ENCODE measurements at regions not wholly inside any gene's neighbourhood (a gene's known extent, or its start where the extent isn't known, plus 50 kb on each side); places are given as distances from the start of the nearest gene placed in this dataset.

GRCh38 chr5:1652873-1653697, 129.3 kb upstream of the LPCAT1 start:
- TF ChIP-seq, protein P1, sequence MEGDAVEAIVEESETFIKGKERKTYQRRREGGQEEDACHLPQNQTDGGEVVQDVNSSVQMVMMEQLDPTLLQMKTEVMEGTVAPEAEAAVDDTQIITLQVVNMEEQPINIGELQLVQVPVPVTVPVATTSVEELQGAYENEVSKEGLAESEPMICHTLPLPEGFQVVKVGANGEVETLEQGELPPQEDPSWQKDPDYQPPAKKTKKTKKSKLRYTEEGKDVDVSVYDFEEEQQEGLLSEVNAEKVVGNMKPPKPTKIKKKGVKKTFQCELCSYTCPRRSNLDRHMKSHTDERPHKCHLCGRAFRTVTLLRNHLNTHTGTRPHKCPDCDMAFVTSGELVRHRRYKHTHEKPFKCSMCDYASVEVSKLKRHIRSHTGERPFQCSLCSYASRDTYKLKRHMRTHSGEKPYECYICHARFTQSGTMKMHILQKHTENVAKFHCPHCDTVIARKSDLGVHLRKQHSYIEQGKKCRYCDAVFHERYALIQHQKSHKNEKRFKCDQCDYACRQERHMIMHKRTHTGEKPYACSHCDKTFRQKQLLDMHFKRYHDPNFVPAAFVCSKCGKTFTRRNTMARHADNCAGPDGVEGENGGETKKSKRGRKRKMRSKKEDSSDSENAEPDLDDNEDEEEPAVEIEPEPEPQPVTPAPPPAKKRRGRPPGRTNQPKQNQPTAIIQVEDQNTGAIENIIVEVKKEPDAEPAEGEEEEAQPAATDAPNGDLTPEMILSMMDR (IDR thresholded peaks at IDR 0.05; ENCODE audit: insufficient read depth, low read length, poor library complexity, severe bottlenecking): no peak
- H3K4me3 ChIP-seq (replicated peaks; ENCODE audit: low read depth, low read length): no peak overlapping the region
- no peaks in the 10 kb centered on the region; the same call in 1 of the 2 replicates for H3K27me3 ChIP-seq (replicated peaks; ENCODE audit: control insufficient read depth, insufficient read depth, low read length)
- DNase-seq (ENCODE audit: extremely low read depth, insufficient read length): no peak
- H3K36me3 ChIP-seq (ENCODE audit: control insufficient read depth, insufficient read depth, low read length): no peaks in the 10 kb centered on the region

GRCh38 chr5:1651971-1652872, 128.5 kb upstream of the LPCAT1 start:
- no peaks in the 10 kb centered on the region; the same call in 1 of the 2 replicates for H3K27me3 ChIP-seq (replicated peaks; ENCODE audit: control insufficient read depth, insufficient read depth, low read length)
- DNase-seq (ENCODE audit: extremely low read depth, insufficient read length): no peak
- no peaks in the 10 kb centered on the region for H3K36me3 ChIP-seq (ENCODE audit: control insufficient read depth, insufficient read depth, low read length)
- no peak overlapping the region for H3K4me3 ChIP-seq (replicated peaks; ENCODE audit: low read depth, low read length)
- TF ChIP-seq, protein P1 (IDR thresholded peaks at IDR 0.05; ENCODE audit: insufficient read depth, low read length, poor library complexity, severe bottlenecking): no peak

DNA sequence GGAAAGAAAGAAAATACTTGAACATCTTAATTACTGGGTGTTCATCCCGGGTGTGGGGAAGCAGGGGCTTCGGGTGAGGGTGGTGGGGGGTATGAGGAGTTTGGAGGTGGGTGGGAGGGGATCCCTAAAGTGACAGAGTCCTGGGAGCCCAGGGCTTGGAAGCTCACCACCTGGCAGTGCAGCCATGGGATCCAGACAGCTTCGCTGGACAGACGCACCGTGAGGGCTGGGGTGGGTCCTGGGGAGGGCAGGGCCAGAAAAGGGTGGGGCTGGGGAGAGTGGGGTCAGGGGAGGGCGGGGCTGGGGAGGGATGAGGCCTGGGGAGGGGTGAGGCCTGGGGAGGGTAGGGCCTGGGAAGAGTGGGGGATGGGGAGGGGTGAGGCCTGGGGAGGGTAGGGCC, 127.5 kb upstream of the LPCAT1 start:
- H3K4me3 ChIP-seq (replicated peaks; ENCODE audit: low read depth, low read length): no peak overlapping the region
- no peaks in the 10 kb centered on the region; the same call in 1 of the 2 replicates for H3K27me3 ChIP-seq (replicated peaks; ENCODE audit: control insufficient read depth, insufficient read depth, low read length)
- TF ChIP-seq, protein P1 (IDR thresholded peaks at IDR 0.05; ENCODE audit: insufficient read depth, low read length, poor library complexity, severe bottlenecking): no peak
- H3K36me3 ChIP-seq (ENCODE audit: control insufficient read depth, insufficient read depth, low read length): no peaks in the 10 kb centered on the region
- no peak for DNase-seq (ENCODE audit: extremely low read depth, insufficient read length)

- H3K36me3 ChIP-seq (ENCODE audit: control insufficient read depth, insufficient read depth, low read length): no peaks in the 10 kb centered on the region
- no peaks in the 10 kb centered on the region; the same call in 1 of the 2 replicates for H3K27me3 ChIP-seq (replicated peaks; ENCODE audit: control insufficient read depth, insufficient read depth, low read length)
- TF ChIP-seq, protein P1 (IDR thresholded peaks at IDR 0.05; ENCODE audit: insufficient read depth, low read length, poor library complexity, severe bottlenecking): no peak
- DNase-seq (ENCODE audit: extremely low read depth, insufficient read length): no peak
- no peak overlapping the region for H3K4me3 ChIP-seq (replicated peaks; ENCODE audit: low read depth, low read length)
Measured at GRCh38 chr5:1649554-1649953, 125.8 kb upstream of the LPCAT1 start.

DNA sequence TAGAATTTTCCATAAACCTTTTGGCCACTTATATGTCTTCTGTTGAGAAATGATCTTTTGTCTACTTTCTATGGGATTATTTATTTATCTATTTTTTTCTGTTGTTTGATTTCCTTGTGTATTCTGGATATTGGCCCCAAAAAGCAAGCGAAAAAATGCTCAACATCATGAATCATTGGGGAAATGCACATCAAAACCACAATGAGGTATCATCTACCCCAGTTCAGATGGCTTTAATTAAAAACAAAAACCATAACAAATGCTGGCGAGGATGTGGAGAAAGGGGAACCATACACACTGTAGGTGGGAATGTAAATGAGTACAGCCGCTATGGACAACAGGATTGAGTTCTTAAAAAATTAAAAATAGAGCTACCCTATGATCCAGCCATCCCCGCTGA, 125.0 kb upstream of the LPCAT1 start:
- no peak for DNase-seq (ENCODE audit: extremely low read depth, insufficient read length)
- no peaks in the 10 kb centered on the region for H3K36me3 ChIP-seq (ENCODE audit: control insufficient read depth, insufficient read depth, low read length)
- TF ChIP-seq, protein P1 (IDR thresholded peaks at IDR 0.05; ENCODE audit: insufficient read depth, low read length, poor library complexity, severe bottlenecking): no peak
- no peaks in the 10 kb centered on the region; the same call in 1 of the 2 replicates for H3K27me3 ChIP-seq (replicated peaks; ENCODE audit: control insufficient read depth, insufficient read depth, low read length)
- no peak overlapping the region for H3K4me3 ChIP-seq (replicated peaks; ENCODE audit: low read depth, low read length)
